ENCODE measurements at regions not wholly inside any gene's neighbourhood (a gene's known extent, or its start where the extent isn't known, plus 50 kb on each side); places are given as distances from the start of the nearest gene placed in this dataset.

DNA sequence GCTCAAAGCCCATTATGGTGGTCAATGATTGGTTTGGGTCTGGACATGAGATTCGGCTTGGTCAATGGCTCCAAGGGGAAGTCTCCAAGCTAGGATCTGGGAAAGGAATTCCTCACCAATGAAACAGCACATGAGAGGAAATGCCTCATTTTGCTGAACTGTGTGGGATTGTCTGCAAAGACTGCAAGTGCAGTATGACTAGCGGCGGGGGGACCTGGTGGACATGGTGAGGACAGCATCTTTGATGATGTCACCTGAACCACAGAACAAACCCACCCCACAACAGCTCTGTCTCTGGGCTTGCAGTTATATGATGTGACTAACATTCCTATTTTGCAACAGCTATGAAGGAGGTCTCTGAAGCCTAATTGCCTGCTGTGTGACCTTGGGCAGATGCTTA lies 50.6 kb upstream of the NKD1 start:
- peak; percentile 8 for DNase-seq (ENCODE audit: low read depth)
- no peak for TF ChIP-seq CTCF (IDR thresholded peaks at IDR 0.05; ENCODE audit: low read depth, low read length, missing control alignments)
- in situ Hi-C loops (cut with HindIII; ENCODE audit: low sequenced_read_pairs) = loop anchor here (5.0 kb wide), 1 partner anchor 85 kb away; no protein-coding TSS in a partner anchor
- H3K4me3 ChIP-seq (ENCODE audit: low read depth, low read length) = no peak overlapping the region

GRCh38 chr16:50496990-50497389 lies 51.2 kb upstream of the NKD1 start:
- no peak for DNase-seq (ENCODE audit: low read depth)
- TF ChIP-seq CTCF (IDR thresholded peaks at IDR 0.05; ENCODE audit: low read depth, low read length, missing control alignments) = no peak
- in situ Hi-C loops (cut with HindIII; ENCODE audit: low sequenced_read_pairs) = loop anchor here (5.0 kb wide), 1 partner anchor 85 kb away; no protein-coding TSS in a partner anchor
- H3K4me3 ChIP-seq (ENCODE audit: low read depth, low read length) = no peak overlapping the region

DNA sequence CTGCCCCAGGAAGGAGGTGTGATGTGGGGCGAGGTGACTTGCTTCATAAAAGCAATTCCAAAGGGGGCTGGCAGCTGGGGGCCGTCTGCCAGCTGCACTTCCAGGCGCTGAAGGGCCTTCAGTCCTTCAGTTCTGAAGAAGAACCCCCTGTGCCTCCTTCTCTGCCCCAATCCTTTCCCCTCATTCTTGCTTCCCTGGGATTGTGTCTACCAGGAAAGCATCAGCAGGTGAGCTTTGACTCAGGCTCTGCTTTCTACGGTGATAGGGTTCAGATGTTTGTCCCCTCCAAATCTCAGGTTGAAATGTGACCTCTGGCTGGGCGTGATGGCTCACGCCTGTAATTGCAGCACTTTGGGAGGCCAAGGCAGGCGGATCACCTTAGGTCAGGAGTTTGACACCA lies 52.5 kb upstream of the NKD1 start:
- no peak for DNase-seq (ENCODE audit: low read depth)
- H3K4me3 ChIP-seq (ENCODE audit: low read depth, low read length) = no peak overlapping the region
- in situ Hi-C loops (cut with HindIII; ENCODE audit: low sequenced_read_pairs) = loop anchor here (5.0 kb wide), 1 partner anchor 83 kb away; no protein-coding TSS in a partner anchor
- TF ChIP-seq CTCF (IDR thresholded peaks at IDR 0.05; ENCODE audit: low read depth, low read length, missing control alignments) = no peak

DNA sequence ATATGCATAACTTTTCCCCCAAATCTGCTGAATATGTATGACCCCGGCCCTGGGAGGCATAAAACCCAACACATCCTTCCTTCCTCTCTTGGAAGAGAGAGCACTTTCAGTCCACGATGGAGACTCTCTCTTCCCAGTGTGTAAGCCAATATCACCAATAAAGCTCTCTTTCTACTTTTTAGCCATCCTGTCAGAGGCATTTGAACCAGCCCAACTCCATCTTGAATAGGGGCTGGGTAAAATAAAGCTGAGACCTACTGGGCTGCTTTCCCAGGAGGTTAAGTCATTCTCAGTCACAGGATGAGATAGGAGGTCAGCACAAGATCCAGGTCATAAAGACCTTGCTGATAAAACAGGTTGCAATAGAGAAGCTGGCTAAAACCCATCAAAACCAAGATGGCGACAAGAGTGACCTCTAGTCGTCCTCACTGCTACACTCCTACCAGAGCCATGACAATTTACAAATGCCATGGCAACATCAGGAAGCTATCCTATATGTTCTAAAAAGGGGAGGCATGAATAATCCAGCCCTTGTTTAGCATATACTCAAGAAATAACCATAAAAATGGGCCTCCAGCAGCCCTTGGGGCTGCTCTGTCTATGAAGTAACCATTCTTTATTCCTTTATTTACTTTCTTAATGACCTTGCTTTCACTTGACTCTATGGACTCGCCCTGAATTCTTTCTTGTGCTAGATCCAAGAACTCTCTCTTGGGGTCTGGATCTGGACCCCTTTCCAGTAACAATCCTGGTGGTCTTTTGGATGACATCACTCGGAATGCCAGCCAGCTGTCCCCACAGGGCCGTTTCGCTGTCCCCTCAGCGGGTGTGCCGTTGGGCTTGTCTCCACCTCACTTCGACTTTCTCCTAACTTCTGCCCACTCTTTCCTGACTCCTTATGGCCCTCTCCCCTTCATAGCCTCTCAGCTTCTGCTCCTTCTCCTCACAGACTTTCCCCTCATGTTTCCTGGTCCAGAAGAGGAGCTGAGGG lies 53.4 kb upstream of the NKD1 start:
- no peak overlapping the region for H3K4me3 ChIP-seq (ENCODE audit: low read depth, low read length)
- no peak for TF ChIP-seq CTCF (IDR thresholded peaks at IDR 0.05; ENCODE audit: low read depth, low read length, missing control alignments)
- in situ Hi-C loops (cut with HindIII; ENCODE audit: low sequenced_read_pairs) = loop anchor here (5.0 kb wide), 1 partner anchor 82 kb away; no protein-coding TSS in a partner anchor
- no peak for DNase-seq (ENCODE audit: low read depth)

GRCh38 chr16:50491516-50491915 lies 56.7 kb upstream of the NKD1 start:
- DNase-seq (ENCODE audit: low read depth) = no peak
- no peak for TF ChIP-seq CTCF (IDR thresholded peaks at IDR 0.05; ENCODE audit: low read depth, low read length, missing control alignments)
- in situ Hi-C loops (cut with HindIII; ENCODE audit: low sequenced_read_pairs) = no loop called here
- H3K4me3 ChIP-seq (ENCODE audit: low read depth, low read length) = no peak overlapping the region

DNA sequence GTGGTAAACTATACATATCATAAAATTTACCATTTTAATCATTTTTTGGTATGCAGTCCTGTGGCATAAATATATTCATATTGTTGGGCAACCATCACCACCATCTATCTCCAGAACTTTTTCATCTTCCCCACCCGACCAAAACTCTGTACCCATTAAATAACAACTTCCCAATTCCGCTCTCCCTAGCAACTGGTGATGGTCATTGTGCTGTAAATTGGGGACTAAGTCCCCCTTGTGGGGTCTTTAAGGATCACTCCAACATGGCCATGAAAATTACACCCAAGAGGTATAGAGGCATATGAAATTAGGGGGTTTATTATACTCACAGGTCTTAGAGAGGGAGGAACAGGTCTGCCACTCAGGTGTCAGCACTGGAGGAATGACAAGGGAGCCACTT lies 57.4 kb upstream of the NKD1 start:
- no peak for TF ChIP-seq CTCF (IDR thresholded peaks at IDR 0.05; ENCODE audit: low read depth, low read length, missing control alignments)
- no peak for DNase-seq (ENCODE audit: low read depth)
- in situ Hi-C loops (cut with HindIII; ENCODE audit: low sequenced_read_pairs) = no loop called here
- no peak overlapping the region for H3K4me3 ChIP-seq (ENCODE audit: low read depth, low read length)
